Muscle layer of colon (tissue), 2 donors: ENCODE measurements at regions not wholly inside any gene's neighbourhood (a gene's known extent, or its start where the extent isn't known, plus 50 kb on each side); places are given as distances from the start of the nearest gene placed in this dataset.
"Not testable (repeated sequence)": the region's sequence is repeated elsewhere in the genome, so short reads cannot be mapped to it uniquely, and the experiment has no call there.

Experiments used
- H3K27ac ChIP-seq: one replicate; pipeline ENCODE4 v1.7.0; 2013; ENCODE audit warnings: low read depth, mild to moderate bottlenecking, low read length, moderate library complexity
- H3K27me3 ChIP-seq, 2 donors: one replicate each; pipeline ENCODE4 v1.7.0; 2013; ENCODE audit warnings: low read length in 2 of 2, mild to moderate bottlenecking in 2 of 2; ENCODE audit not compliant: insufficient read depth in 2 of 2, control insufficient read depth in 1 of 2
- H3K36me3 ChIP-seq: one replicate; pipeline ENCODE4 v1.7.0; 2013; ENCODE audit warnings: mild to moderate bottlenecking, low read length; ENCODE audit not compliant: insufficient read depth
- H3K4me1 ChIP-seq: one replicate; pipeline ENCODE4 v1.7.0; 2013; ENCODE audit warnings: mild to moderate bottlenecking, low read length; ENCODE audit not compliant: insufficient read depth
- H3K4me3 ChIP-seq, 2 donors: one replicate each; pipeline ENCODE4 v1.7.0; 2013; ENCODE audit warnings: low read length in 2 of 2, low read depth in 1 of 2, mild to moderate bottlenecking in 1 of 2, moderate library complexity in 1 of 2
- H3K9ac ChIP-seq: one replicate; pipeline ENCODE4 v1.7.0; 2013; ENCODE audit warnings: low read length
- H3K9me3 ChIP-seq: one replicate; pipeline ENCODE4 v1.7.0; 2013; ENCODE audit warnings: mild to moderate bottlenecking, low read length
- donor health status: abdominal sarcoma.
- donor health status: Adenocarcinoma of cecum.

GRCh38 chr4:13678186-13678924 is 50.8 kb upstream of the BOD1L1 start:
- Histone ChIP-seq H3K9ac (no peak overlapping the region), H3K36me3 (no peaks in the 10 kb centered on the region), H3K27ac (no peak overlapping the region), H3K4me1 (no peaks in the 10 kb centered on the region), H3K4me3 (no peak overlapping the region), H3K27me3 (no peaks in the 10 kb centered on the region), H3K9me3 (no peaks in the 10 kb centered on the region)

GRCh38 chr4:13681570-13681969 is 54.0 kb upstream of the BOD1L1 start:
- Histone ChIP-seq H3K27ac (no peak overlapping the region), H3K4me3 (no peak overlapping the region), H3K9ac (no peak overlapping the region), H3K9me3 (no peaks in the 10 kb centered on the region), H3K27me3 (no peaks in the 10 kb centered on the region), H3K4me1 (no peaks in the 10 kb centered on the region), H3K36me3 (no peaks in the 10 kb centered on the region)

DNA sequence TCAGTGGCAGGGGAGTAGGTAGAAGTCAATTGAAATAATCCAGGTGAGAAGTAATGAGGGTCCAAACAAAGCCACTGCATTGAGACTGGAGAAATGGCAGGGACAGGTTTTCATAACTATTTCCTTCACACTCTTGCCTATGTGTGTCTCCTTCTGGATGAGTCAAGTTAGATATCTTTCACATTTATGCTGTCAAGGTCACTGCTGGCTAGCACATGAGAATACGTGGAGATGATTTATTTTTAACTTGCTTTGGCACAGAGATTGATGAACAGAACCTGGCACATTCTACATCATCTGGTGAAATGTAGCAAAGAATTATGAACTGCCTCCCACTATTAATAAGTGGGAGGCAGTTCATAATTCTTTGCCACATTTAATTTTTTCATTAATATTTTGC is 66.7 kb upstream of the BOD1L1 start:
- Histone ChIP-seq H3K9ac (no peak overlapping the region), H3K27me3 (no peaks in the 10 kb centered on the region), H3K4me3 (no peak overlapping the region), H3K9me3 (no peaks in the 10 kb centered on the region), H3K36me3 (no peaks in the 10 kb centered on the region), H3K27ac (no peak overlapping the region), H3K4me1 (no peaks in the 10 kb centered on the region)

- Histone ChIP-seq H3K36me3 (no peaks in the 10 kb centered on the region), H3K9me3 (no peaks in the 10 kb centered on the region), H3K27me3 (no peaks in the 10 kb centered on the region), H3K27ac (no peak overlapping the region), H3K9ac (no peak overlapping the region), H3K4me3 (no peak overlapping the region), H3K4me1 (no peaks in the 10 kb centered on the region)
These were observed 70.8 kb upstream of the BOD1L1 start for GRCh38 chr4:13698296-13698695.

DNA sequence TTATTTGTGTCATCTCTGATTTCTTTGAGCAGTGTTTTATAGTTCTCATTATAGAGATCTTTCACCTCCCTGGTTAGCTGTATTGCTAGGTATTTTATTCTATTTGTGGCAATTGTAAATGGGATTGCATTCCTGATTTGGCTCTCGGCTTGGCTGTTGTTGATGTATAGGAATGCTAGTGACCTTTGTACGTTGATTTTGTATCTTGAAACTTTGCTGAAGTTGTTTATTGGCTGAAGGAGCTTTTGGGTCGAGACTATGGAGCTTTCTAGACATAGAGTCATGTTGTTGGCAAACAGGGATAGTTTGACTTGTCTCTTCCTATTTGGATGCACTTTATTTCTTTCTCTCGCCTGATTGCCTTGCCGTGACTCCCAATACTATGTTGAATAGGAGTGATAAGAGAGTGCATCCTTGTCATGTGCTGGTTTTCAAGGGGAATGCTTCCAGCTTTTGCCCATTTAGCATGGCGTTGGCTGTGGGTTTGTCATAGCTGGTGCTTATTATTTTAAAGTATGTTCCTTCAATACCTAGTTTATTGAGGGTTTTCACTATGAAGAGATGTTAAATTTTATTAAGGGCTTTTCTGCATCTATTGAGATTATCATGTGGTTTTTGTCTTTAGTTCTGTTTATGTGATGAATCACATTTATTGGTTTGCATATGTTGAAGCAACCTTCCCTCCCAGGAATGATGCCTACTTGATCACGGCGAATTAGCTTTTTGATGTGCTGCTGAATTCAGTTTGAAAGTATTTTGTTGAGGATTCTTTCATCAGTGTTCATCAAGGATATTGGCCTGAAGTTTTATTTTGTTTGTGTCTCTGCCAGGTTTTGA is 72.7 kb upstream of the BOD1L1 start:
- H3K4me1 ChIP-seq = no peaks in the 10 kb centered on the region
- H3K36me3 ChIP-seq = no peaks in the 10 kb centered on the region
- no peaks in the 10 kb centered on the region for H3K27me3 ChIP-seq
- H3K4me3 ChIP-seq = no peak overlapping the region
- no peak overlapping the region for H3K27ac ChIP-seq
- no peak overlapping the region for H3K9ac ChIP-seq
- H3K9me3 ChIP-seq = no peaks in the 10 kb centered on the region

- not testable (repeated sequence) for H3K4me1 ChIP-seq, H3K9ac ChIP-seq, H3K27me3 ChIP-seq, H3K27ac ChIP-seq, H3K36me3 ChIP-seq, H3K4me3 ChIP-seq, H3K9me3 ChIP-seq
These were observed 73.3 kb upstream of the BOD1L1 start for GRCh38 chr4:13700858-13701140.

DNA sequence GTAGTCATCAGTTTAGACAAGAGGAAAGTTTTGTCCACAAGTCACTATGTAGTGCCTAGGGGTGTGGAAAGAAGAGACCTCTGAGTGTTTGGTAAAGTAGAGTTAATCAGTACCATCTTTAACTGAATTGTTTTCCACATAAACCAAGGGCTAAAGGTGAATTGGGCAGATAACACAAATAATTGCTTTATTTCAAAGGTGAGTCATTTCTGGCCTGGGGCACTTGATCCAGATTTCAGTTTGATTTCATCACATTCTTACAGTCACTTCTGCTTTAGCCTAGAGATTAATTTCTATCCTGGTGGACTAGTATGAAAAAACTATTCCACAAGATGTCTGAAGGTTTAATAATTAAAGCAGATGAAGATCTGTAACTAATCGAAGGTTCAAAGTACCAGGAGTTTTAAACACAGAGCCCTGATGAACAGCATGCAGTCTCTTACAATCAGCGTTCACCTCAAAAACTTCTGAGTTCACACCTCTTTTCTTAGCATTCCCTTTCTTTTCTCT is 74.5 kb upstream of the BOD1L1 start:
- no peak overlapping the region for H3K4me3 ChIP-seq
- no peaks in the 10 kb centered on the region for H3K4me1 ChIP-seq
- no peak overlapping the region for H3K27ac ChIP-seq
- no peaks in the 10 kb centered on the region for H3K36me3 ChIP-seq
- H3K9me3 ChIP-seq = no peaks in the 10 kb centered on the region
- H3K27me3 ChIP-seq = no peaks in the 10 kb centered on the region
- H3K9ac ChIP-seq = no peak overlapping the region

- Histone ChIP-seq H3K9me3 (no peaks in the 10 kb centered on the region), H3K4me3 (no peak overlapping the region), H3K36me3 (no peaks in the 10 kb centered on the region), H3K27me3 (no peaks in the 10 kb centered on the region), H3K27ac (no peak overlapping the region), H3K9ac (no peak overlapping the region), H3K4me1 (no peaks in the 10 kb centered on the region)
These were observed 75.6 kb upstream of the BOD1L1 start for GRCh38 chr4:13703096-13703495.

- Histone ChIP-seq H3K27ac (no peak overlapping the region), H3K27me3 (no peaks in the 10 kb centered on the region), H3K4me3 (no peak overlapping the region), H3K9me3 (no peaks in the 10 kb centered on the region), H3K4me1 (no peaks in the 10 kb centered on the region), H3K36me3 (no peaks in the 10 kb centered on the region), H3K9ac (no peak overlapping the region)
These were observed 76.5 kb upstream of the BOD1L1 start for GRCh38 chr4:13704035-13704434.

DNA sequence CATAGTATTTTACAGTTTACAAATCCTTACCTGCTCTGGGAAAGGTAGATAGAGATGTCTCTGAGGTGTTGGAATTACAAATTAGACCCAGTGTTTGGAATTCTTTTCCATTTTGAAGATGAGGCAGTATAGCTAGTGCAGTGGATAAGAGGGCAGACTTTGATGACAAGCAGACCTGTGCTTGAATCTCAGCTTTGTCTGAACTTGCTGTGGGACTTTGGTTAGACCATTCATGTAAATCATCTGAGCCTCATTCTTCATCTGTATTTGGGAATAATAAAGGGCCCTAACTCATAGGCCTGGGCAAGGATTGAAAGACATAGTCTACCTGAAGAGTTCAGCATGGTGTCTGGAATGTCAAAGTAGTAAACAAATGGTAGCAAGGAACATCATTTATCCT is 77.2 kb upstream of the BOD1L1 start:
- no peaks in the 10 kb centered on the region for H3K4me1 ChIP-seq
- no peaks in the 10 kb centered on the region for H3K27me3 ChIP-seq
- no peak overlapping the region for H3K4me3 ChIP-seq
- no peak overlapping the region for H3K9ac ChIP-seq
- no peaks in the 10 kb centered on the region for H3K36me3 ChIP-seq
- H3K27ac ChIP-seq = no peak overlapping the region
- H3K9me3 ChIP-seq = no peaks in the 10 kb centered on the region

GRCh38 chr4:13705521-13706041 is 78.1 kb upstream of the BOD1L1 start:
- no peak overlapping the region for H3K4me3 ChIP-seq
- H3K4me1 ChIP-seq = no peaks in the 10 kb centered on the region
- no peaks in the 10 kb centered on the region for H3K36me3 ChIP-seq
- no peaks in the 10 kb centered on the region for H3K27me3 ChIP-seq
- H3K9me3 ChIP-seq = no peaks in the 10 kb centered on the region
- H3K27ac ChIP-seq = no peak overlapping the region
- no peak overlapping the region for H3K9ac ChIP-seq
